Brain microvascular endothelial cell (primary cell): ENCODE measurements at regions not wholly inside any gene's neighbourhood (a gene's known extent, or its start where the extent isn't known, plus 50 kb on each side); places are given as distances from the start of the nearest gene placed in this dataset.

Experiments used
- DNase-seq: peaks from one replicate; pipeline ENCODE4 v3.0.0-alpha.2; 2020
- H3K27ac ChIP-seq: fragments of 250-450 bp; sonication (Bioruptor Pico); 2 replicates; pipeline ENCODE4 v1.5.1; 2020; ENCODE audit warnings: mild to moderate bottlenecking, moderate library complexity
- H3K27me3 ChIP-seq: fragments of 250-450 bp; sonication (Bioruptor Pico); replicated peaks from 2 replicates; pipeline ENCODE4 v1.5.1; 2020; ENCODE audit warnings: mild to moderate bottlenecking
- H3K36me3 ChIP-seq: fragments of 250-450 bp; sonication (Bioruptor Pico); replicated peaks from 2 replicates; pipeline ENCODE4 v1.5.1; 2020; ENCODE audit warnings: mild to moderate bottlenecking
- H3K4me3 ChIP-seq: 2 replicates; pipeline ENCODE4 v1.5.1; 2011; ENCODE audit warnings: low read depth, mild to moderate bottlenecking, control low read depth, low read length, moderate library complexity
- in situ Hi-C: cut with HindIII; loops from 2 replicates; pipeline ENCODE4 v1.10.0; 2017; ENCODE audit warnings: low sequenced_read_pairs, low pct_ligation_motif_present
- TF ChIP-seq, protein P1 (sequence below): IDR thresholded peaks from 2 replicates; pipeline ENCODE4 v1.5.1; 2011; ENCODE audit warnings: low read depth, mild to moderate bottlenecking, moderate library complexity, low read length, control low read depth, inconsistent platforms; ENCODE audit errors: missing control alignments

DNA sequence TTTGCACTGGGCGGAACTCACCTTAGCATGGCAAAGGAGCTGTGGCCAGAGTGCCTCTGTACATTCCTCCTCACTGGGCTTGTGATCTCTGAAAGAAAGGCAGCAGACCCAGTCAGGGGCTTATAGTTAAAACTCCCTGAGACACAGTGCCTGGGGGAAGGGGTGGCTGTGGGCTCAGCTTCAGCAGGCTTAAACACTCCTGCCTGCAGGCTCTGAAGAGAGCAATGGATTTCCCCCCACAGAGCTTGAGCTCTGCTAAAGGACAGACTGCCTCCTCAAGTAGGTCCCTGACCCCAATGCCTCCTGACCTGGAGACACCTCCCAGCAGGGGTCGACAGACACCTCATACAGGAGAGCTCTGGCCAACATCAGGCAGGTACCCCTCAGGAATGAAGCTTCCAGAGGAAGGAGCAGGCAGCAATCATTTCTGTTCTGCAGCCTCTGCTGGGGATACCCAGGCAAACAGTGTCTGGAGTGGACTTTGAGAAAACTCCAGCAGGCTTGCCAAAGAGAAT, 327.5 kb upstream of the SLC16A7 start:
- H3K4me3 ChIP-seq, result no peak overlapping the region
- no peaks in the 10 kb centered on the region for H3K27me3 ChIP-seq
- H3K36me3 ChIP-seq, result no peaks in the 10 kb centered on the region
- DNase-seq, result no peak
- no peak overlapping the region for H3K27ac ChIP-seq
- TF ChIP-seq, protein P1, sequence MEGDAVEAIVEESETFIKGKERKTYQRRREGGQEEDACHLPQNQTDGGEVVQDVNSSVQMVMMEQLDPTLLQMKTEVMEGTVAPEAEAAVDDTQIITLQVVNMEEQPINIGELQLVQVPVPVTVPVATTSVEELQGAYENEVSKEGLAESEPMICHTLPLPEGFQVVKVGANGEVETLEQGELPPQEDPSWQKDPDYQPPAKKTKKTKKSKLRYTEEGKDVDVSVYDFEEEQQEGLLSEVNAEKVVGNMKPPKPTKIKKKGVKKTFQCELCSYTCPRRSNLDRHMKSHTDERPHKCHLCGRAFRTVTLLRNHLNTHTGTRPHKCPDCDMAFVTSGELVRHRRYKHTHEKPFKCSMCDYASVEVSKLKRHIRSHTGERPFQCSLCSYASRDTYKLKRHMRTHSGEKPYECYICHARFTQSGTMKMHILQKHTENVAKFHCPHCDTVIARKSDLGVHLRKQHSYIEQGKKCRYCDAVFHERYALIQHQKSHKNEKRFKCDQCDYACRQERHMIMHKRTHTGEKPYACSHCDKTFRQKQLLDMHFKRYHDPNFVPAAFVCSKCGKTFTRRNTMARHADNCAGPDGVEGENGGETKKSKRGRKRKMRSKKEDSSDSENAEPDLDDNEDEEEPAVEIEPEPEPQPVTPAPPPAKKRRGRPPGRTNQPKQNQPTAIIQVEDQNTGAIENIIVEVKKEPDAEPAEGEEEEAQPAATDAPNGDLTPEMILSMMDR, result no peak
- in situ Hi-C loops, result no loop called here

DNA sequence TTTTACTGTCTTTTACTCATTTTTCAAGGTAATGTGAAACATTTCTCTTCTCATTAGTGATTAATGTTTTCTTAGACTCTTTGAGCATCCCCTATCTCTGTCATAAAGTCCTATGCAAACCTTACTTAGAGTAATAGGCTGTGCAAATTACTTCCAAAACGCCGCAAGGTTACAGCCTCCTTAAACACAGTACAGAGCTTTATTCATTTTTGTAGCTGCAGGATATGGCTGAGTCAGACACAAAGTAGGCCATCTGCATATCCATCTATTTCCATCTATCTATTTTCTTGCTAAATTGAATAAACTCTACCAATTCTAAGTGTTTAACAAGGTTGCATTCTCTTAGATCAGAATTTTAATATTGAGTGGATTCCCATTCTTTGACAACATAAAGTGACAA, 335.6 kb upstream of the SLC16A7 start:
- in situ Hi-C loops, result no loop called here
- no peak for DNase-seq
- TF ChIP-seq, protein P1, result no peak
- Histone ChIP-seq H3K36me3 (no peaks in the 10 kb centered on the region), H3K4me3 (no peak overlapping the region), H3K27me3 (no peaks in the 10 kb centered on the region), H3K27ac (no peak overlapping the region)

DNA sequence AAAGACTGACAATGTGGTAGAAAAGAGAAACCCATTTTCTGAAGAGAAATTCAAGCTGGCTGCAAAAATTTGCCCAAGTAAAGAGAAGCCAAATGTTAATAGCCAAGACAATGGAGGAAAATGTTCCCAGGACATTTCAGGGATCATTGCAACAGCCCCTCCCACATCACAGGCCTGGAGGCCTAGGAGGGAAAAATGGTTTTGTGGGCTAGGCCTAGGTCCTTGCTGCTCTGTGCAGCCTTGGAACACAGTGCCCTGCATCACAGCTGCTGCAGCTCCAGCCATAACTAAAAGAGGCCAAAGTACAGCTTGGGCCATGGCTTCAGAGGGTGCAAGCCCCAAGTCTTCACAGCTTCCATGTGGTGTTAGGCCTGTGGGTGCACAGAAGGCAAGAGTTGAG, 332.4 kb upstream of the LRIG3 start:
- Histone ChIP-seq H3K36me3 (no peaks in the 10 kb centered on the region), H3K27me3 (no peaks in the 10 kb centered on the region), H3K27ac (no peak overlapping the region), H3K4me3 (no peak overlapping the region)
- no peak for DNase-seq
- in situ Hi-C loops, result no loop called here
- TF ChIP-seq, protein P1, result no peak

DNA sequence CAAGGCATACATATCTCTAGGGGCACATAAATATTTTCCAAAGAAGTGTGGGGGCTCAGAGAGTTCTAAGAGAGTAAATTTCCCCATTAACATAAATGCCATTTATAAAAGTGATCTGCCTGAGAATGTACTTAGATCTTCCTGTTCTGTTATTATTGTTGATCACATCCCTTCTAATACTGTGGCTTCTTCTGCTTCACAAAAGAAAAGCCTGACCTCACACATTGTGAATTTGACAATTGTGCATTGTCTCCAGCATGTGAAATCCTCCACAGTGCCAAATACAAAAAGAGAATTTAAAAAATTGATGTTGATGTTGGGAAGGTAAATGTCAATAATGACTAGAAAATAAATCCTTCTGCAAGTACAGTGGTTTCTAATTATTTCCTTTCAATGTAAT, 330.5 kb upstream of the LRIG3 start:
- Histone ChIP-seq H3K27ac (no peak overlapping the region), H3K27me3 (no peaks in the 10 kb centered on the region), H3K36me3 (no peaks in the 10 kb centered on the region), H3K4me3 (no peak overlapping the region)
- DNase-seq, result no peak
- TF ChIP-seq, protein P1, result no peak
- in situ Hi-C loops, result no loop called here

DNA sequence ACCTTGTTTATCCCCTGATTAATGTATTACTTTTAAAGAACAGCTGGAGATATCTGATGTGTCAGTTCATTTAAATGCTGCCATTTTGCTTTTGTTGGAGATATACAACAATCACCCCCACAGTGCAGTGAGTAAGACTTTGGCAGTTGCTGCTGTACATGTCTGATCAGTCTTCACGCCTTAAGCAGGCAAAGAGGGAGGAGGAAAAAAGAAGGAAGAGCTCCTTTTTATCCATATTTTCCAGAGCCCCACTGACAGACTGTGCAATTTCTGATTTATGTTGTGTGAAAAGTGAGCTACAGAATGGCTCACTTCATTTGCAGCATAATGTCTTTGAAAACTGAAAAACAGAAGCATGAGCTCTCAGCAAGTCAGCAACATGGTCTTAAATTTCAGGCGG, 319.7 kb upstream of the LRIG3 start:
- Histone ChIP-seq H3K27me3 (no peaks in the 10 kb centered on the region), H3K36me3 (no peaks in the 10 kb centered on the region), H3K4me3 (no peak overlapping the region), H3K27ac (no peak overlapping the region)
- TF ChIP-seq, protein P1, result no peak
- DNase-seq, result no peak
- in situ Hi-C loops, result no loop called here

DNA sequence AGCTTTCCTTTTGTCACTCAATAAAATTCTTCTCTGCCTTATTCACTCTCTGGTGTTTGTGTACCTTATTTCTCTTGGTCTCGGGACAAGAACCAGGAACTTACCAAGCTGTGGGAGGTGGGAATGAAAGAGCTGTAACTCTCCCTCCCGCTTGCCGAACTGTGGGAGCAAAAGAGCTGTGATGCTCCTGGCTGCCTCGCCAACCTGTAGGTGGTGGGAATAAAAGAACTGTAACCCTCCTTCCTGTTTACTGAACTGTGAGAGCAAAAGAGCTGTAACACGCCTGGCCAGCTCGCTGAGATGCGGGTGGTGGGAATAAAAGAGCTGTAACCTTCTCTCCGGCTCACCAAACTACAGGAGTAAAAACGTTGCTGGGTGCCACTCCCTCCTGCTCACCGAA, 314.1 kb upstream of the LRIG3 start:
- H3K27me3 ChIP-seq, result no peaks in the 10 kb centered on the region
- H3K27ac ChIP-seq, result no peak overlapping the region
- in situ Hi-C loops, result no loop called here
- H3K36me3 ChIP-seq, result no peaks in the 10 kb centered on the region
- no peak for DNase-seq
- TF ChIP-seq, protein P1, result no peak
- H3K4me3 ChIP-seq, result no peak overlapping the region
